ENCODE measurements at regions not wholly inside any gene's neighbourhood (a gene's known extent, or its start where the extent isn't known, plus 50 kb on each side); places are given as distances from the start of the nearest gene placed in this dataset.

- DNase-seq = no peak
Observed at GRCh38 chr21:40990366-40990765, 143.4 kb upstream of the DSCAM start.

- no peak for DNase-seq
Observed at GRCh38 chr21:40997831-40998230, 150.9 kb upstream of the DSCAM start.

- no peak for DNase-seq
Observed at GRCh38 chr21:41000838-41001237, 153.9 kb upstream of the DSCAM start.

- no peak for DNase-seq
Observed at GRCh38 chr21:41006636-41007035, 159.7 kb upstream of the DSCAM start.

GRCh38 chr21:41008351-41008750, 159.6 kb upstream of the BACE2 start:
- no peak for DNase-seq

GRCh38 chr21:41008974-41009373, 159.0 kb upstream of the BACE2 start:
- no peak for DNase-seq

- DNase-seq = no peak
Observed at GRCh38 chr21:41009398-41010100, 158.4 kb upstream of the BACE2 start.

GRCh38 chr21:41010101-41010435, 157.9 kb upstream of the BACE2 start:
- DNase-seq = no peak

- peak; percentile 44 for DNase-seq
Observed at GRCh38 chr21:41011098-41011731, 156.7 kb upstream of the BACE2 start.

- peak; percentile 44 for DNase-seq
Observed at GRCh38 chr21:41011951-41012366, 156.0 kb upstream of the BACE2 start.

GRCh38 chr21:41012425-41012824, 155.5 kb upstream of the BACE2 start:
- DNase-seq = no peak

GRCh38 chr21:41016472-41016871, 151.5 kb upstream of the BACE2 start:
- no peak for DNase-seq

- no peak for DNase-seq
Observed at GRCh38 chr21:41018431-41018830, 149.5 kb upstream of the BACE2 start.

- no peak for DNase-seq
Observed at GRCh38 chr21:41023936-41024335, 144.0 kb upstream of the BACE2 start.

GRCh38 chr21:41024341-41024740, 143.6 kb upstream of the BACE2 start:
- DNase-seq = no peak

- no peak for DNase-seq
Observed at GRCh38 chr21:41024746-41025254, 143.2 kb upstream of the BACE2 start.

GRCh38 chr21:41029571-41029970, 138.4 kb upstream of the BACE2 start:
- no peak for DNase-seq

GRCh38 chr21:41031701-41032220, 136.2 kb upstream of the BACE2 start:
- no peak for DNase-seq

- no peak for DNase-seq
Observed at GRCh38 chr21:41032541-41032940, 135.4 kb upstream of the BACE2 start.

- DNase-seq = no peak
Observed at GRCh38 chr21:41037212-41037611, 130.7 kb upstream of the BACE2 start.

- no peak for DNase-seq
Observed at GRCh38 chr21:41037936-41038335, 130.0 kb upstream of the BACE2 start.

- DNase-seq = no peak
Observed at GRCh38 chr21:41043014-41043413, 124.9 kb upstream of the BACE2 start.

- no peak for DNase-seq
Observed at GRCh38 chr21:41045534-41046268, 122.3 kb upstream of the BACE2 start.

- DNase-seq = no peak
Observed at GRCh38 chr21:41048145-41048544, 119.8 kb upstream of the BACE2 start.

Data from NCI-H446 treated with DMSO at 0.1 percent for 48 hours (cell line).